K562 (cell line): ENCODE measurements at regions not wholly inside any gene's neighbourhood (a gene's known extent, or its start where the extent isn't known, plus 50 kb on each side); places are given as distances from the start of the nearest gene placed in this dataset.

Experiments used
- ATF2 ChIP-seq: sonication (generic); formaldehyde crosslinking; IDR thresholded peaks from 2 replicates; pipeline ENCODE4 v1.8.1; 2022; ENCODE audit warnings: missing genetic modification reagents
- CHCHD3 ChIP-seq: fragments of 250-450 bp; sonication (Bioruptor Pico); IDR thresholded peaks from 2 replicates; pipeline ENCODE4 v2.1.2; 2022; ENCODE audit warnings: mild to moderate bottlenecking
- GTF2B ChIP-seq: IDR thresholded peaks from 2 replicates; pipeline ENCODE4 v1.6.1; 2011; ENCODE audit not compliant: insufficient read length; ENCODE audit errors: extremely low read depth
- MGA ChIP-seq: fragments of 450-650 bp; IDR thresholded peaks from 2 replicates; pipeline ENCODE4 v1.6.1; 2016; ENCODE audit warnings: mild to moderate bottlenecking, moderate library complexity
- MTA3 ChIP-seq: fragments of 450-650 bp; formaldehyde crosslinking; IDR thresholded peaks from 2 replicates; pipeline ENCODE4 v1.6.1; 2017; ENCODE audit warnings: mild to moderate bottlenecking, borderline replicate concordance
- SMAD3 ChIP-seq: fragments of 450-650 bp; formaldehyde crosslinking; conservative IDR thresholded peaks from 2 replicates; pipeline ENCODE4 v1.4.0; 2020; ENCODE audit warnings: mild to moderate bottlenecking
- ZNF165 ChIP-seq: fragments of 250-450 bp; sonication (Bioruptor Pico); IDR thresholded peaks from 2 replicates; pipeline ENCODE4 v1.4.0; 2020; ENCODE audit warnings: borderline replicate concordance
- ZNF253 ChIP-seq: fragments of 250-450 bp; sonication (Bioruptor Pico); conservative IDR thresholded peaks from 2 replicates; pipeline ENCODE4 v1.6.1; 2021; ENCODE audit warnings: mild to moderate bottlenecking
- ZNF584 ChIP-seq: fragments of 200-800 bp; sonication (Bioruptor generic); IDR thresholded peaks from 2 replicates; pipeline ENCODE4 v1.6.1; 2016; ENCODE audit warnings: low read depth, mild to moderate bottlenecking, missing genetic modification characterization, missing compliant biosample characterization

- no peak for TF ChIP-seq MGA
- no peak for TF ChIP-seq ZNF584
- no peak for TF ChIP-seq ZNF253 (CRISPR knock-in tag)
- TF ChIP-seq GTF2B: no peak
- TF ChIP-seq ATF2 (CRISPR knock-in tag): no peak
- no peak for TF ChIP-seq CHCHD3
- TF ChIP-seq ZNF165: no peak
- no peak for TF ChIP-seq SMAD3 (CRISPR knock-in tag)
- no peak for TF ChIP-seq MTA3
Measured at GRCh38 chr2:16067444-16067843, 127.1 kb downstream of the MYCN start (continued).
